C4-2B (cell line): ENCODE measurements at regions not wholly inside any gene's neighbourhood (a gene's known extent, or its start where the extent isn't known, plus 50 kb on each side); places are given as distances from the start of the nearest gene placed in this dataset.
A peak's percentile ranks its signal among the peaks of the same experiment; 100 is the strongest.

Experiments used
- H3K27ac ChIP-seq: fragments of 450-650 bp; 2 replicates; pipeline ENCODE4 v1.5.1; 2017
- CTCF ChIP-seq: fragments of 450-650 bp; conservative IDR thresholded peaks from 2 replicates; pipeline ENCODE4 v1.5.1; 2017; ENCODE audit warnings: mild to moderate bottlenecking
- ZFX ChIP-seq: fragments of 450-650 bp; IDR thresholded peaks from 2 replicates; pipeline ENCODE4 v1.6.1; 2017

GRCh38 chr2:134124047-134124753 lies 129.7 kb upstream of the MGAT5 start:
- peak overlapping the region; percentile 19; the same call in 1 of the 2 replicates for H3K27ac ChIP-seq
- TF ChIP-seq CTCF (no peak), ZFX (no peak)

- TF ChIP-seq CTCF (no peak), ZFX (no peak)
- H3K27ac ChIP-seq: no peak overlapping the region
These were observed 126.4 kb upstream of the MGAT5 start for GRCh38 chr2:134127496-134127895.

GRCh38 chr2:134128746-134129145 lies 125.1 kb upstream of the MGAT5 start:
- TF ChIP-seq CTCF: no peak
- TF ChIP-seq ZFX: no peak
- no peak overlapping the region for H3K27ac ChIP-seq

- no peak for TF ChIP-seq CTCF
- no peak for TF ChIP-seq ZFX
- no peak overlapping the region for H3K27ac ChIP-seq
These were observed 123.9 kb upstream of the MGAT5 start for GRCh38 chr2:134129900-134130537.

GRCh38 chr2:134131681-134132489 lies 122.0 kb upstream of the MGAT5 start:
- no peak for TF ChIP-seq CTCF
- no peak for TF ChIP-seq ZFX
- H3K27ac ChIP-seq: no peak overlapping the region

GRCh38 chr2:134132490-134132857 lies 121.4 kb upstream of the MGAT5 start:
- H3K27ac ChIP-seq: no peak overlapping the region
- TF ChIP-seq ZFX (no peak), CTCF (no peak)
